OCI-LY7 (cell line): ENCODE measurements at regions not wholly inside any gene's neighbourhood (a gene's known extent, or its start where the extent isn't known, plus 50 kb on each side); places are given as distances from the start of the nearest gene placed in this dataset.

Source experiments
- BruUV-seq: library from RNA; stranded (reverse); fragments of 400-500 nt; replicated peaks from 2 replicates; lab custom pipeline; 2021; lab: Mats Ljungman, UMichigan
- CTCF ChIA-PET: fragments of 300-600 bp; sonication (Branson Sonifier 250); formaldehyde crosslinking; loops from one replicate; lab custom pipeline; 2022; ENCODE audit warnings: antibody characterized with exemption; ENCODE audit not compliant: unreplicated experiment; lab: Charles Lee
- POLR2A ChIA-PET: fragments of 300-600 bp; sonication (Branson Sonifier 250); formaldehyde crosslinking; loops from one replicate; lab custom pipeline; 2022; ENCODE audit warnings: antibody characterized with exemption; lab: Charles Lee
- DNase-seq: peaks from one replicate; pipeline ENCODE4 v3.0.0-alpha.2; 2015; ENCODE audit warnings: low spot score
- H2AFZ ChIP-seq: fragments of 200-600 bp; sonication (generic), shearing (Covaris generic); 2 replicates; pipeline ENCODE4 v1.6.1; 2014; ENCODE audit warnings: mild to moderate bottlenecking, antibody characterized with exemption, low read length, moderate library complexity
- H3K27ac ChIP-seq: fragments of 200-600 bp; sonication (generic); 2 replicates; pipeline ENCODE4 v1.5.1; 2014; ENCODE audit warnings: mixed run types, low read depth, mild to moderate bottlenecking, moderate library complexity, low read length, inconsistent platforms; ENCODE audit not compliant: poor library complexity, severe bottlenecking
- H3K36me3 ChIP-seq: fragments of 200-600 bp; sonication (generic); 2 replicates; pipeline ENCODE4 v1.6.1; 2014; ENCODE audit warnings: mild to moderate bottlenecking, antibody characterized with exemption, low read length, moderate library complexity, mixed read lengths; ENCODE audit not compliant: insufficient read depth
- H3K4me1 ChIP-seq: fragments of 200-600 bp; sonication (generic); 2 replicates; pipeline ENCODE4 v1.5.1; 2014; ENCODE audit warnings: mild to moderate bottlenecking, low read length; ENCODE audit not compliant: insufficient read depth, poor library complexity, severe bottlenecking
- H3K4me2 ChIP-seq: fragments of 200-600 bp; sonication (generic); 2 replicates; pipeline ENCODE4 v1.6.1; 2014; ENCODE audit warnings: mild to moderate bottlenecking, low read length
- H3K4me3 ChIP-seq: fragments of 200-600 bp; sonication (generic); 2 replicates; pipeline ENCODE4 v1.5.1; 2014; ENCODE audit warnings: mild to moderate bottlenecking, low read depth, low read length; ENCODE audit not compliant: poor library complexity, severe bottlenecking
- H3K79me2 ChIP-seq: fragments of 200-600 bp; sonication (generic); 2 replicates; pipeline ENCODE4 v1.6.1; 2016; ENCODE audit warnings: low read depth, mild to moderate bottlenecking, low read length, moderate library complexity, mixed read lengths; ENCODE audit not compliant: insufficient read depth
- H3K9me2 ChIP-seq: fragments of 200-600 bp; sonication (generic); 2 replicates; pipeline ENCODE4 v1.6.1; 2016; ENCODE audit warnings: mild to moderate bottlenecking, low read length, mixed read lengths; ENCODE audit not compliant: insufficient read depth
- H3K9me3 ChIP-seq: fragments of 200-600 bp; sonication (generic); 2 replicates; pipeline ENCODE4 v1.6.1; 2014; ENCODE audit warnings: mild to moderate bottlenecking, mixed run types, low read length, mixed read lengths
- H4K20me1 ChIP-seq: fragments of 200-600 bp; sonication (generic); 2 replicates; pipeline ENCODE4 v1.6.1; 2014; ENCODE audit warnings: mild to moderate bottlenecking, antibody characterized with exemption, low read length, moderate library complexity, mixed read lengths; ENCODE audit not compliant: insufficient read depth
- EZH2phosphoT487 ChIP-seq: fragments of 200-600 bp; sonication (generic); IDR thresholded peaks from 2 replicates; pipeline ENCODE4 v1.6.1; 2018; ENCODE audit warnings: low read depth, borderline replicate concordance, mild to moderate bottlenecking, mixed run types, antibody characterized with exemption, low read length, moderate library complexity, mixed read lengths
- intact Hi-C: fragments of 100-400 bp; cut with micrococcal nuclease; formaldehyde crosslinking; loops from one replicate; pipeline ENCODE4 v1.10.0; 2022; ENCODE audit not compliant: unreplicated experiment
- TF ChIP-seq, protein P1 (sequence below): fragments of 200-600 bp; sonication (generic); conservative IDR thresholded peaks from 2 replicates; pipeline ENCODE4 v1.5.1; 2014; ENCODE audit warnings: mild to moderate bottlenecking, antibody characterized with exemption, low read length, moderate library complexity, mixed read lengths

DNA sequence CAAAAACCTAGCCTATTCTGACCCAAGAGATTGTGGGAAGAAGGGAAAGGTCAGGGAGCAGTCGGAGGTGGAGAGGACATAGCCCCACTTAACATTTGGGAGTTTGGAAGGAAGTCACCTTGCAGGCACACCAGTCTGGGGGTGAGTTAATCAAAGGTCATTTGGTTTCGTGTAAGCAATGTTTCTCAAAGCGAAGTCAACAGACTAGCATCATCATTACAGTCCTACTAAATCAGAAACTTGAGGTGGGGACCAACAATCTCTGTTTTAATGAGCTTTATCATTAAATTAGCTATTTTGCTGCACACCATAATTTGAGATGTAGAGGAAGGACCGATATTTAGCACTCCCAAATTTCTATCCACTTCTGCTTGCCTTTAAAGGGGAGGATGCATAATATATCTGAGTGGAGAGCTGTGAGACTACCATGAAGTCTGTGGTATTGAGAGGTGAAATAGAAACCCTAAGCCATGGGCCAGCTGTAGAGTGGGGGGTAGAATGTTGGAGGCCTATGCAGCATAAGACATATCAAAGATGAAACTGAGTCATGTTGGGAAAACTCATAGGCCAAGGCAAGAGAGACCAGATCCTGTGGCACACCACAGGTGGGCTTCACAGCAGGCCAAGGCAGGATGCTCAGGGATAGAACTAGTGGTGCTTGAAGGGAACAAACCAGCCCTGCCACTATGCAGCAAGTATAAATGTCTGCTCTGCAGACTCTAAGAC, 141.7 kb upstream of the ANKFN1 start:
- intact Hi-C loops: no loop called here
- CTCF ChIA-PET: no interaction called here
- Histone ChIP-seq H3K4me2 (no peak overlapping the region), H3K4me1 (no peaks in the 10 kb centered on the region), H3K36me3 (no peaks in the 10 kb centered on the region), H3K9me2 (no peaks in the 10 kb centered on the region), H3K4me3 (no peak overlapping the region), H3K79me2 (no peaks in the 10 kb centered on the region), H3K27ac (no peak overlapping the region), H4K20me1 (no peaks in the 10 kb centered on the region), H2AFZ (no peak overlapping the region), H3K9me3 (no peaks in the 10 kb centered on the region)
- BruUV-seq: no TSS peak
- DNase-seq: no peak
- no peak for TF ChIP-seq EZH2phosphoT487
- TF ChIP-seq, protein P1, sequence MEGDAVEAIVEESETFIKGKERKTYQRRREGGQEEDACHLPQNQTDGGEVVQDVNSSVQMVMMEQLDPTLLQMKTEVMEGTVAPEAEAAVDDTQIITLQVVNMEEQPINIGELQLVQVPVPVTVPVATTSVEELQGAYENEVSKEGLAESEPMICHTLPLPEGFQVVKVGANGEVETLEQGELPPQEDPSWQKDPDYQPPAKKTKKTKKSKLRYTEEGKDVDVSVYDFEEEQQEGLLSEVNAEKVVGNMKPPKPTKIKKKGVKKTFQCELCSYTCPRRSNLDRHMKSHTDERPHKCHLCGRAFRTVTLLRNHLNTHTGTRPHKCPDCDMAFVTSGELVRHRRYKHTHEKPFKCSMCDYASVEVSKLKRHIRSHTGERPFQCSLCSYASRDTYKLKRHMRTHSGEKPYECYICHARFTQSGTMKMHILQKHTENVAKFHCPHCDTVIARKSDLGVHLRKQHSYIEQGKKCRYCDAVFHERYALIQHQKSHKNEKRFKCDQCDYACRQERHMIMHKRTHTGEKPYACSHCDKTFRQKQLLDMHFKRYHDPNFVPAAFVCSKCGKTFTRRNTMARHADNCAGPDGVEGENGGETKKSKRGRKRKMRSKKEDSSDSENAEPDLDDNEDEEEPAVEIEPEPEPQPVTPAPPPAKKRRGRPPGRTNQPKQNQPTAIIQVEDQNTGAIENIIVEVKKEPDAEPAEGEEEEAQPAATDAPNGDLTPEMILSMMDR: no peak
- POLR2A ChIA-PET: interaction anchor here (0.5 to 1.1 kb wide), 3 partner anchors 11 to 192 kb away, joined by 3 to 4 read pairs (median 4); no protein-coding TSS in a partner anchor

DNA sequence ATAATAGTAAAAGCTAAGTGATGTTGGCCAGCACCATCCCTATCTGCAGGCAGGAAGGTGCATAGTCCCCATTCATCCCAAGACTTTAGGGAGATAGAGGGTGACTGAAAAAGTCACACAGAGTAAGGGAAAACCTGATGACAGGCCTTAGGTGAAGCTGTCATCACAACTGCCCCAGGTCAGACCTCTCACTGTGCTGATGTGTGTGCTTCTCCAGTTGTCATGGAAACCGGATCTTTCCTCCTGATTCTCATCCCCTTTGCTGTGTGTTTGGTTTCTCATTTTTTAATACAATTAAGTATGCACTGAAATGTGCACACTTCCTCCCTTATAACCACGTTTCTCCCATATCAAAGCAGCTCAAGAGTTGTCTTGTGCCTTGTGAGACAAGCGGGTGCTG, 135.1 kb upstream of the ANKFN1 start:
- Histone ChIP-seq H3K27ac (no peak overlapping the region), H3K4me3 (no peak overlapping the region), H3K79me2 (no peaks in the 10 kb centered on the region), H3K4me1 (no peaks in the 10 kb centered on the region), H3K9me3 (no peaks in the 10 kb centered on the region), H3K9me2 (no peaks in the 10 kb centered on the region), H3K4me2 (no peak overlapping the region), H3K36me3 (no peaks in the 10 kb centered on the region), H2AFZ (no peak overlapping the region), H4K20me1 (no peaks in the 10 kb centered on the region)
- DNase-seq: no peak
- CTCF ChIA-PET: no interaction called here
- intact Hi-C loops: no loop called here
- TF ChIP-seq, protein P1: no peak
- TF ChIP-seq EZH2phosphoT487: no peak
- no TSS peak for BruUV-seq
- POLR2A ChIA-PET: interaction anchor here (1.9 kb wide), 1 partner anchor 9 kb away, joined by 5 read pairs; no protein-coding TSS in a partner anchor

DNA sequence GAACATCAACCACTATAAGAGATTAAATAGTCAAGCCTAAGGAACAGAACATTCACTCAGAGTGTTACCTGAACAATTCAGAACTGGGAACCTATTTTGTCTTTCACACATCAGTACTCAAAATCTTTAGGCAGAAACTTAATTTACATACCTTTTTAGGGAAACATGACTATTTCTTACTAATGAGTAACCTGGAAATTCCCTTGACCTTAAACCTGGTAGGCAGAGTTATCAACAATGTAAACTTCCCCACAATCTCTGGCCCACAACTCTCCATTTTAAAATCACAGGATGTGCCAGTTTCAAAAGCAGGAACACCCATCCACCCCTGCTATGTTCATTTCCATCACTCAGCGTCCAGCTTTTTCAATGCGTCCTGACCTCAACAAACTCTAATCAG, 132.9 kb upstream of the ANKFN1 start:
- Histone ChIP-seq H3K27ac (no peak overlapping the region), H3K4me1 (no peaks in the 10 kb centered on the region), H3K36me3 (no peaks in the 10 kb centered on the region), H3K79me2 (no peaks in the 10 kb centered on the region), H3K4me3 (no peak overlapping the region), H3K4me2 (no peak overlapping the region), H3K9me3 (no peaks in the 10 kb centered on the region), H4K20me1 (no peaks in the 10 kb centered on the region), H3K9me2 (no peaks in the 10 kb centered on the region), H2AFZ (no peak overlapping the region)
- TF ChIP-seq EZH2phosphoT487: no peak
- TF ChIP-seq, protein P1: no peak
- ChIA-PET POLR2A (no interaction called here), CTCF (no interaction called here)
- no TSS peak for BruUV-seq
- DNase-seq: no peak
- intact Hi-C loops: no loop called here
